ENCODE measurements at regions not wholly inside any gene's neighbourhood (a gene's known extent, or its start where the extent isn't known, plus 50 kb on each side); places are given as distances from the start of the nearest gene placed in this dataset.

- TF ChIP-seq POLR2A (IDR thresholded peaks at IDR 0.05; ENCODE audit: low read depth, low read length) (no peak), POLR2AphosphoS5 (IDR thresholded peaks at IDR 0.05; ENCODE audit: low read depth, low read length) (no peak), PAX5 (IDR thresholded peaks at IDR 0.05; ENCODE audit: insufficient read depth, low read length, severe bottlenecking) (no peak)
These were observed 99.4 kb upstream of the CREB5 start for GRCh38 chr7:28312948-28313347.
